ENCODE measurements at regions not wholly inside any gene's neighbourhood (a gene's known extent, or its start where the extent isn't known, plus 50 kb on each side); places are given as distances from the start of the nearest gene placed in this dataset.

DNA sequence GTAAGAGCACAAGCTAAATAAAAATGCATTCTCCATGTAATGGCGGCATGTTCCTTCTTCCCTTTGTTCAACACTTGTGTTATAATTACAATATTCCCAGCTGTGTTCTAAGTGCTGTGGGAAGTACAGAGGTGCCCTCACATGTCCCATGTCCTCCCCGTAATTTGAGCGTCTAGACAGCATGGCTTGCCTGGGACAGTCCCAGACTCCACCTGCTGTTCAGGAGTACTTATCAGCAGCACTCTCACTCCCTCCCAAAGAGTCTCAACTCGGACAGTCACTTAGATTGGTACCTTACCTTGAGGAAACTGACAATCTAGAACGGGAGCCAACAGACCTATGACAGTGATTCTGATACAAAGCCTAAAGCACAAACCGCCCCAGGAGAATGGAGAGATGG, 370.5 kb downstream of the EIPR1 start:
- Histone ChIP-seq H3K4me3 (no peak overlapping the region), H3K4me1 (no peaks in the 10 kb centered on the region), H3K9me3 (no peaks in the 10 kb centered on the region), H3K36me3 (replicated peaks in 1 of 2; ENCODE audit: insufficient read depth in 1 of 2, low read depth in 2 of 2) (no peaks in the 10 kb centered on the region), H3K27me3 (no peaks in the 10 kb centered on the region), H3K27ac (no peak overlapping the region)
- ATAC-seq (no peak), DNase-seq (no peak)
- 58 to 65% methylated on average over 6 of the region's 6 CpGs for WGBS, 2 donors
- intact Hi-C loops (cut with DNase I), result no loop called here
- TF ChIP-seq, protein P1, sequence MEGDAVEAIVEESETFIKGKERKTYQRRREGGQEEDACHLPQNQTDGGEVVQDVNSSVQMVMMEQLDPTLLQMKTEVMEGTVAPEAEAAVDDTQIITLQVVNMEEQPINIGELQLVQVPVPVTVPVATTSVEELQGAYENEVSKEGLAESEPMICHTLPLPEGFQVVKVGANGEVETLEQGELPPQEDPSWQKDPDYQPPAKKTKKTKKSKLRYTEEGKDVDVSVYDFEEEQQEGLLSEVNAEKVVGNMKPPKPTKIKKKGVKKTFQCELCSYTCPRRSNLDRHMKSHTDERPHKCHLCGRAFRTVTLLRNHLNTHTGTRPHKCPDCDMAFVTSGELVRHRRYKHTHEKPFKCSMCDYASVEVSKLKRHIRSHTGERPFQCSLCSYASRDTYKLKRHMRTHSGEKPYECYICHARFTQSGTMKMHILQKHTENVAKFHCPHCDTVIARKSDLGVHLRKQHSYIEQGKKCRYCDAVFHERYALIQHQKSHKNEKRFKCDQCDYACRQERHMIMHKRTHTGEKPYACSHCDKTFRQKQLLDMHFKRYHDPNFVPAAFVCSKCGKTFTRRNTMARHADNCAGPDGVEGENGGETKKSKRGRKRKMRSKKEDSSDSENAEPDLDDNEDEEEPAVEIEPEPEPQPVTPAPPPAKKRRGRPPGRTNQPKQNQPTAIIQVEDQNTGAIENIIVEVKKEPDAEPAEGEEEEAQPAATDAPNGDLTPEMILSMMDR (IDR thresholded peaks at IDR 0.05), result no peak
- no peak for TF ChIP-seq POLR2A (IDR thresholded peaks at IDR 0.05)

- Histone ChIP-seq H3K4me1 (no peaks in the 10 kb centered on the region), H3K27ac (no peak overlapping the region), H3K9me3 (no peaks in the 10 kb centered on the region), H3K36me3 (replicated peaks in 1 of 2; ENCODE audit: insufficient read depth in 1 of 2, low read depth in 2 of 2) (no peaks in the 10 kb centered on the region), H3K27me3 (no peaks in the 10 kb centered on the region), H3K4me3 (no peak overlapping the region)
- no peak for TF ChIP-seq POLR2A (IDR thresholded peaks at IDR 0.05)
- TF ChIP-seq, protein P1 (IDR thresholded peaks at IDR 0.05), result no peak
- 67 to 72% methylated on average over 12 of the region's 12 CpGs for WGBS, 2 donors
- DNase-seq (no peak), ATAC-seq (no peak)
- intact Hi-C loops (cut with DNase I), result no loop called here
Observed at GRCh38 chr2:3005859-3006501, 371.6 kb downstream of the EIPR1 start.

DNA sequence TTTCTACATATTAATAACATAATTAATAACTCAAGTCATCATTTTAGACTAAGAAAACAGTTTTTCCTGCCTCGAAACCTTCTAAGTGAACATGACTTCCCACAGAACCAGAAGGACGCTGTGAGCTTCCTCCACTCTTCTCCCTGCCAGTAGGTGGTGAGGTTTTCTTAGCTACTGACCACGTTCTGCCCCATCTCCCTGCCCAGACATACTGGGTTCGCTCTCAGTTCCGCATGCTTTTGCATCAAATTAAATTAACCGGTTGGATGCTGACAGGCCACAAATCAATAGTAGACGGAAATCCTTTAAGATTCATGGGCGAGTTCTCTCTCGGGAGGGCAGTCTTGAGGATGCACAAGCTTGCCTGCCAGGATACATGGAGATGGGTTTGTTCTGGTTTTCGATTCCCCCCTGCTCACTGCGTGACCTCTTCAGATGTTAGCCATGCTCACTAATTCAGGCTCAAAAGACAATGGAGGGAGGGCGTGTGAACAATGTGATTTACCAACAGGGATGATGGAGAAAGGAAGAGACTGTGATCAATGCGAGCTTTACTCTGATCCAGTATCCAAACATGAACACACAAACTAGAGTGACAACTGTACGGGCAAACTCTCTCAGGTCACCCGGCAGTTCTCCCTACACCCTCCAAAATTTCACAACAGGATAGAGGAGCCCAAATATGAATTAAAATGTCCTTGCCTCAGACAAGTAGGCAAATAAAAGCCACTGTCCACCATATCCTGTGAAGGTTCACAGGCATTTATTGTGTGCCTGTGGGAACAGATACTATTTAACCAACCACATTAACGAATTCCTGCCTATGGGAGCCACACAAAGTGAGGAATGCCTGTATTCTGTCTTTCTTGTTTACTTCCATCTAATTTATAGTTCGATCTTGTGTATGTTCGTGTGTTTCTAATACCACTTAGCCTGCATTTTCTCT, 375.7 kb downstream of the EIPR1 start:
- DNase-seq (peak in 3 of 4 donors; percentile 25 to 35 (median 31)), ATAC-seq (peak; percentile 40)
- no peak overlapping the region for H3K4me3 ChIP-seq
- H3K27me3 ChIP-seq, result no peaks in the 10 kb centered on the region
- 28 to 31% methylated on average over 18 of the region's 18 CpGs for WGBS, 2 donors
- H3K9me3 ChIP-seq, result no peaks in the 10 kb centered on the region
- no peak for TF ChIP-seq POLR2A (IDR thresholded peaks at IDR 0.05)
- TF ChIP-seq, protein P1 (IDR thresholded peaks at IDR 0.05), result peak in 5 of 7 experiments; percentile 27 to 52 (median 42)
- intact Hi-C loops (cut with DNase I), result no loop called here
- no peak overlapping the region for H3K27ac ChIP-seq
- no peaks in the 10 kb centered on the region for H3K36me3 ChIP-seq (replicated peaks in 1 of 2; ENCODE audit: insufficient read depth in 1 of 2, low read depth in 2 of 2)
- H3K4me1 ChIP-seq, result no peaks in the 10 kb centered on the region

GRCh38 chr2:3000968-3001367, 376.6 kb downstream of the EIPR1 start:
- 37 to 42% methylated on average over 6 of the region's 6 CpGs for WGBS, 2 donors
- Histone ChIP-seq H3K27ac (no peak overlapping the region), H3K4me1 (no peaks in the 10 kb centered on the region), H3K4me3 (no peak overlapping the region), H3K9me3 (no peaks in the 10 kb centered on the region), H3K36me3 (replicated peaks in 1 of 2; ENCODE audit: insufficient read depth in 1 of 2, low read depth in 2 of 2) (no peaks in the 10 kb centered on the region), H3K27me3 (no peaks in the 10 kb centered on the region)
- no peak for TF ChIP-seq POLR2A (IDR thresholded peaks at IDR 0.05)
- TF ChIP-seq, protein P1 (IDR thresholded peaks at IDR 0.05), result no peak
- intact Hi-C loops (cut with DNase I), result no loop called here
- ATAC-seq (no peak), DNase-seq (no peak)

Measured in body of pancreas (tissue), 4 donors.